ENCODE measurements at regions not wholly inside any gene's neighbourhood (a gene's known extent, or its start where the extent isn't known, plus 50 kb on each side); places are given as distances from the start of the nearest gene placed in this dataset.

- DNase-seq, result no peak
These were observed 72.4 kb upstream of the IFNAR2 start for GRCh38 chr21:33157303-33157702.

- DNase-seq, result no peak
These were observed 71.1 kb upstream of the IFNAR2 start for GRCh38 chr21:33158654-33159053.

- no peak for DNase-seq
These were observed 67.2 kb upstream of the IFNAR2 start for GRCh38 chr21:33162436-33162951.

- DNase-seq, result no peak
These were observed 60.9 kb upstream of the IFNAR2 start for GRCh38 chr21:33168886-33169285.

GRCh38 chr21:33169359-33169758, 60.4 kb upstream of the IFNAR2 start:
- no peak for DNase-seq

- no peak for DNase-seq
These were observed 58.0 kb upstream of the IFNAR2 start for GRCh38 chr21:33171616-33172169.

- DNase-seq, result no peak
These were observed 55.0 kb upstream of the IFNAR2 start for GRCh38 chr21:33174756-33175155.

Data from stimulated activated CD4-positive, alpha-beta T cell treated with anti-CD3 and anti-CD28 coated beads, Interleukin-2, amount 100 ng/mL, for 24 hours (primary cell).